OCI-LY1 (cell line): ENCODE measurements at regions not wholly inside any gene's neighbourhood (a gene's known extent, or its start where the extent isn't known, plus 50 kb on each side); places are given as distances from the start of the nearest gene placed in this dataset.

ENCODE experiments used
- H2AFZ ChIP-seq: fragments of 200-600 bp; sonication (generic), shearing (Covaris generic); 2 replicates; pipeline ENCODE4 v1.6.0; 2014; ENCODE audit warnings: antibody characterized with exemption, mild to moderate bottlenecking, low read length
- H3F3A ChIP-seq: fragments of 200-600 bp; sonication (generic), shearing (Covaris generic); 2 replicates; pipeline ENCODE4 v1.6.0; 2014; ENCODE audit warnings: mild to moderate bottlenecking, antibody characterized with exemption, low read length, moderate library complexity; ENCODE audit not compliant: insufficient read depth
- H3K27ac ChIP-seq: fragments of 200-600 bp; sonication (generic); 2 replicates; pipeline ENCODE4 v1.5.1; 2014; ENCODE audit warnings: low read length, mixed run types, mild to moderate bottlenecking, low read depth; ENCODE audit not compliant: poor library complexity, severe bottlenecking
- H3K27me3 ChIP-seq: fragments of 200-600 bp; sonication (generic); 2 replicates; pipeline ENCODE4 v1.6.0; 2014; ENCODE audit warnings: antibody characterized with exemption, mild to moderate bottlenecking, low read length, moderate library complexity; ENCODE audit not compliant: insufficient read depth
- H3K36me3 ChIP-seq: fragments of 200-600 bp; sonication (generic); 2 replicates; pipeline ENCODE4 v1.6.1; 2014; ENCODE audit warnings: mild to moderate bottlenecking, antibody characterized with exemption, low read length, moderate library complexity, mixed read lengths; ENCODE audit not compliant: insufficient read depth
- H3K4me1 ChIP-seq: fragments of 200-600 bp; sonication (generic); 2 replicates; pipeline ENCODE4 v1.5.1; 2014; ENCODE audit warnings: mild to moderate bottlenecking, low read length, moderate library complexity; ENCODE audit not compliant: insufficient read depth, severe bottlenecking
- H3K4me2 ChIP-seq: fragments of 200-600 bp; sonication (generic), shearing (Covaris generic); 2 replicates; pipeline ENCODE4 v1.6.1; 2014; ENCODE audit warnings: low read length
- H3K4me3 ChIP-seq: fragments of 200-600 bp; sonication (generic); 2 replicates; pipeline ENCODE4 v1.5.1; 2014; ENCODE audit warnings: low read length, low read depth, mild to moderate bottlenecking, mixed read lengths; ENCODE audit not compliant: poor library complexity, severe bottlenecking
- H3K79me2 ChIP-seq: fragments of 200-600 bp; shearing (Covaris generic); 2 replicates; pipeline ENCODE4 v1.6.1; 2016; ENCODE audit warnings: mixed run types, low read length, mixed read lengths; ENCODE audit not compliant: insufficient read depth
- H3K9ac ChIP-seq: fragments of 200-600 bp; sonication (generic), shearing (Covaris generic); 2 replicates; pipeline ENCODE4 v1.6.1; 2014; ENCODE audit warnings: mild to moderate bottlenecking, low read length, mixed read lengths
- H3K9me2 ChIP-seq: fragments of 200-600 bp; sonication (generic), shearing (Covaris generic); 2 replicates; pipeline ENCODE4 v1.6.1; 2014; ENCODE audit warnings: low read depth, mild to moderate bottlenecking, low read length, mixed read lengths
- H3K9me3 ChIP-seq: fragments of 200-600 bp; shearing (Covaris generic); 2 replicates; pipeline ENCODE4 v1.6.1; 2014; ENCODE audit warnings: low read length, mixed read lengths
- H4K20me1 ChIP-seq: fragments of 200-600 bp; sonication (generic), shearing (Covaris generic); 2 replicates; pipeline ENCODE4 v1.6.0; 2016; ENCODE audit warnings: mild to moderate bottlenecking, low read length; ENCODE audit not compliant: insufficient read depth
- EZH2 ChIP-seq: fragments of 200-600 bp; sonication (generic), shearing (Covaris generic); IDR thresholded peaks from 2 replicates; pipeline ENCODE4 v1.8.0; 2017; ENCODE audit warnings: borderline replicate concordance, mixed run types, mild to moderate bottlenecking, antibody characterized with exemption, low read length, moderate library complexity, mixed read lengths
- TF ChIP-seq, protein P1 (sequence below): fragments of 200-600 bp; sonication (generic), shearing (Covaris generic); IDR thresholded peaks from 2 replicates; pipeline ENCODE4 v1.5.1; 2017; ENCODE audit warnings: mild to moderate bottlenecking, antibody characterized with exemption, low read length, moderate library complexity, mixed read lengths

GRCh38 chr22:49312601-49313000 is 515.1 kb downstream of the BRD1 start:
- Histone ChIP-seq H3K4me3 (no peak overlapping the region), H2AFZ (no peak overlapping the region), H3K4me2 (no peak overlapping the region), H3K4me1 (no peaks in the 10 kb centered on the region), H4K20me1 (no peaks in the 10 kb centered on the region), H3K9ac (no peak overlapping the region), H3K9me3 (no peaks in the 10 kb centered on the region), H3K79me2 (no peaks in the 10 kb centered on the region), H3K27ac (no peak overlapping the region), H3F3A (no peaks in the 10 kb centered on the region), H3K9me2 (no peaks in the 10 kb centered on the region), H3K36me3 (no peaks in the 10 kb centered on the region), H3K27me3 (no peaks in the 10 kb centered on the region)
- TF ChIP-seq, protein P1, sequence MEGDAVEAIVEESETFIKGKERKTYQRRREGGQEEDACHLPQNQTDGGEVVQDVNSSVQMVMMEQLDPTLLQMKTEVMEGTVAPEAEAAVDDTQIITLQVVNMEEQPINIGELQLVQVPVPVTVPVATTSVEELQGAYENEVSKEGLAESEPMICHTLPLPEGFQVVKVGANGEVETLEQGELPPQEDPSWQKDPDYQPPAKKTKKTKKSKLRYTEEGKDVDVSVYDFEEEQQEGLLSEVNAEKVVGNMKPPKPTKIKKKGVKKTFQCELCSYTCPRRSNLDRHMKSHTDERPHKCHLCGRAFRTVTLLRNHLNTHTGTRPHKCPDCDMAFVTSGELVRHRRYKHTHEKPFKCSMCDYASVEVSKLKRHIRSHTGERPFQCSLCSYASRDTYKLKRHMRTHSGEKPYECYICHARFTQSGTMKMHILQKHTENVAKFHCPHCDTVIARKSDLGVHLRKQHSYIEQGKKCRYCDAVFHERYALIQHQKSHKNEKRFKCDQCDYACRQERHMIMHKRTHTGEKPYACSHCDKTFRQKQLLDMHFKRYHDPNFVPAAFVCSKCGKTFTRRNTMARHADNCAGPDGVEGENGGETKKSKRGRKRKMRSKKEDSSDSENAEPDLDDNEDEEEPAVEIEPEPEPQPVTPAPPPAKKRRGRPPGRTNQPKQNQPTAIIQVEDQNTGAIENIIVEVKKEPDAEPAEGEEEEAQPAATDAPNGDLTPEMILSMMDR: no peak
- TF ChIP-seq EZH2: no peak

GRCh38 chr22:49310354-49310753 is 517.3 kb downstream of the BRD1 start:
- Histone ChIP-seq H2AFZ (no peak overlapping the region), H3K9me2 (no peaks in the 10 kb centered on the region), H4K20me1 (no peaks in the 10 kb centered on the region), H3K79me2 (no peaks in the 10 kb centered on the region), H3K27me3 (no peaks in the 10 kb centered on the region), H3K27ac (no peak overlapping the region), H3K36me3 (no peaks in the 10 kb centered on the region), H3K4me1 (no peaks in the 10 kb centered on the region), H3K4me2 (no peak overlapping the region), H3F3A (no peaks in the 10 kb centered on the region), H3K4me3 (no peak overlapping the region), H3K9me3 (no peaks in the 10 kb centered on the region), H3K9ac (no peak overlapping the region)
- TF ChIP-seq EZH2: no peak
- TF ChIP-seq, protein P1: no peak

- H3K4me3 ChIP-seq: no peak overlapping the region
- no peak overlapping the region for H2AFZ ChIP-seq
- H4K20me1 ChIP-seq: no peaks in the 10 kb centered on the region
- H3K79me2 ChIP-seq: no peaks in the 10 kb centered on the region
- no peaks in the 10 kb centered on the region for H3K36me3 ChIP-seq
- TF ChIP-seq, protein P1: no peak
- no peak for TF ChIP-seq EZH2
- no peaks in the 10 kb centered on the region for H3K9me2 ChIP-seq
- no peak overlapping the region for H3K27ac ChIP-seq
- no peaks in the 10 kb centered on the region for H3K9me3 ChIP-seq
- no peaks in the 10 kb centered on the region for H3K27me3 ChIP-seq
- H3F3A ChIP-seq: no peaks in the 10 kb centered on the region
- H3K4me1 ChIP-seq: no peaks in the 10 kb centered on the region
- no peak overlapping the region for H3K4me2 ChIP-seq
- H3K9ac ChIP-seq: no peak overlapping the region
Measured at GRCh38 chr22:49308300-49308699, 519.4 kb downstream of the BRD1 start.
